Renal pelvis (tissue), 1 donor: ENCODE measurements at regions not wholly inside any gene's neighbourhood (a gene's known extent, or its start where the extent isn't known, plus 50 kb on each side); places are given as distances from the start of the nearest gene placed in this dataset.

Experiments used
- DNase-seq: peaks from one replicate; pipeline ENCODE4 v3.0.0-alpha.2; 2013

DNA sequence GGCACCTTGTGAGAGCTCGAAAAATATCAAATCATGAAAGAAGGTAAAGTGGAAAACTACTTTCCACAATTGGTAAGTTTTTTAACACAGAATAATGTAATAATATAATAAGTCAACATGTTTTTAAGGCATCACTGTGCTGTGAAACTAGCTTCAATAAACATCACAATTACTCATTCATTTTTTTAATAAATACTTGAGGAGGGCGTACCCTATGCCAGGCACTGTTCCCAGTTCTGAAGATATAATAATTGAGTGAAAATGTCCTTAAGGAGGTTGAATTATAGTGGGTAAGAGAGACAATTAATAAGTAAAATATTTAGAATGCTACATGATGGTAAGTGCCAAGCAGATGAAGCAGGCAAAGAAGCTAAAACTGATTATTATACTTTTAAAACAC is 381.4 kb downstream of the ELAVL2 start:
- no peak for DNase-seq

GRCh38 chr9:23447166-23447565 is 378.9 kb downstream of the ELAVL2 start:
- no peak for DNase-seq

GRCh38 chr9:23447944-23448343 is 378.1 kb downstream of the ELAVL2 start:
- DNase-seq, result no peak

DNA sequence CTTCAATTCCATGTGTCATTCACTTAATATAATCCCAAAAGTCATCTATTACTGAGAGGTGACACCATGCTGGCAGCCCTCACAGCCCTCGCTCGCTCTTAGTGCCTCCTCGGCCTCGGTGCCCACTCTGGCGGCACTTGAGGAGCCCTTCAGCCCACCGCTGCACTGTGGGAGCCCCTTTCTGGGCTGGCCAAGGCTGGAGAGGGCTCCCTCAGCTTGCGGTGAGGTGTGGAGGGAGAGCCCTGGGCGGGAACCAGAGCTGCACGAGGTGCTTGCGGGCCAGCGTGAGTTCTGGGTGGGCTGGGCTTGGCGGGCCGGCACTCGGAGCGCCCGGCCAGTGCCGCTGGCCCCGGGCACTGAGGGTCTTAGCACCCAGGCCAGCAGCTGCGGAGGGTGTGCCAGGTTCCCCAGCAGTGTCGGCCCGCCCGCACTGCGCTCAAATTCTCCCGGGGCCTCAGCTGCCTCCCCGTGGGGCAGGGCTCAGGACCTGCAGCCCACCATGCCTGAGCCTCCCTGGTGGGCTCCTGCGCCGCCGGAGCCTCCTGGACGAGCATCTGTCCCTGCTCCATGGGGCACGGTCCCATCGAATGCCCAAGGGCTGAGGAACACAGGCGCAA is 374.1 kb downstream of the ELAVL2 start:
- DNase-seq, result no peak

- DNase-seq, result no peak
These were observed 361.8 kb downstream of the ELAVL2 start for GRCh38 chr9:23464275-23464674.

DNA sequence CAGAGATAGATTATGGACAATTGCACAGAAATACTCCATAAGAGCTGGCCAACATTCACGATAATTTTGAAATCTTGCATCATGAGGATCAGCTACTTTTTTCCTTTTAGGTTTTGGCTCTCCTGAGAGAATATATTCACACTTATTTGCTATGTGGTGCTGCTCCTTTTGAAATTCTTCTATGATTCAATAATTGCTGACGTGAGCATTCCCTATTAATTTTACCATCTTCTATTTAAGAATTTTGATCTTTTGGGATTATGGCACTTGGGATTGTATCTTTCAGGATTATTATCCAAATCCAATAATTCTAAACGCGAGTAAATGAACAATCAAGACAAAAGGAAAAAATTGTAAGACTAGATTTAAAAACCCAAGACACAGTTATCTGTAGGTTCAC is 358.8 kb downstream of the ELAVL2 start:
- no peak for DNase-seq

GRCh38 chr9:23477908-23478307 is 348.1 kb downstream of the ELAVL2 start:
- DNase-seq, result no peak

DNA sequence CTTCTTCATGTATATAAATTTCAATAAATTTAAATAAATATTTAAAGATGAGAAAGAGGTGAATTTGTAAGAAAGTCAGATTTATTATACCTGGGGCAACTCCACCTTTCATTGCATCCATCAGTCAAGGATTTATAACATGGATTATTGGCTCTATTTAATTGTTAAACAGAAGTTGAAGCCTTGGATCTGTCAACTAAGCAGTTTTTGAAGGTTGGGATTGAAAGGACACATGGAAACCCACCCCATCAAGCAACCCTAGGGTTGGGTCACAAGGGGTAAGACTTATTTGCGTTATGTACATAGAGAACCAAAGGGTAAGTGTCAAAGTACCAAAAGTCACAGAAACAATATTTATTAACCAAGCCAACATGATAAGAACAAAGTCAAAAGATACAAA is 342.5 kb downstream of the ELAVL2 start:
- DNase-seq, result no peak

GRCh38 chr9:23492126-23493002 is 333.7 kb downstream of the ELAVL2 start:
- peak; percentile 37 for DNase-seq

DNA sequence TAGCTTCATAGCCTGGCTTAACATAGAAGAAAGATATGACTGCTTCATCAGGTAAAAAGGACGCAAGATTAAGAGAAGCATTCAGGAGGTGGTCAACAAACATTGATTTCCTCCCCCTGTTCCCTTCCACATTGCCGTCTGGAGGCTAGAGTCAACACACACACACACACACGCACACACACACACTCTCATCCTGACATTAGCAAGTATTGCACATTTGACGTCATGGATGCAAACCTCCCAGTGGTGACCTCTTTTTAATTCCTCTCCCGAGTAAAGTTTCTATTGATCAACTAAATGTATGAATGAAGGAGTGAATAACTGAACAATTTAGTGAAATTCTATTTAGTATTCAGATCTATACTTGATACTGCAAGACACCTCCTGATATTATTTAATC is 332.8 kb downstream of the ELAVL2 start:
- no peak for DNase-seq

DNA sequence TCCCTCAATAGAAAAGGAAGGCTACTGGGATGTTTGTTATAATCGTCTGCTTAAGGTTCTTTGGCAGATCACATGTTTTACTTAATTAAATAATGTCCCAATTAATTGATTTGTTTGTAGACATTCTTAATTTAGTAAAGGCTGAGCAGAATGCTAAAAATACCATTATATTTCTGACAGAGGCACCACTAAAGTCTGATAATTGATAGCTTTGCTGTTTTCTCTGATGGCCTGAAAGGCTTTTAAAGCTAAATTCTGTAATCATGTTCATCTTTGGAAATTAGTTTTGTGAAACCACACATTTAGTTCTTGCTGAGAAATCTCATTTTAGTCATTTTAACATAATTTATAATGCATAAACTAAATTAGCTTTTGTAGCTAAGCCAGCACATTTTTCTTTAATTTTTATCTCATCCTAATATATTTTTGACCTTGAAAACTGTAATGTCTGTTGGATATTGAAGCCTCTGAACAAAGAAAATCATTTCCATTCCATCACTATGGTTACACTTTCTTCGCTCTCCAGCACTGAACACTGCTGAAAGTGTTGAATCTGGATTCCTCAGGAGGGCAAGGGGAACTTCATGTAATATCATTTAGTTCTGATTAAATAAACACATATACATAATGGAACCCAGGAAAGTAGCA is 329.4 kb downstream of the ELAVL2 start:
- no peak for DNase-seq

GRCh38 chr9:23497137-23497504 is 328.9 kb downstream of the ELAVL2 start:
- DNase-seq, result no peak

DNA sequence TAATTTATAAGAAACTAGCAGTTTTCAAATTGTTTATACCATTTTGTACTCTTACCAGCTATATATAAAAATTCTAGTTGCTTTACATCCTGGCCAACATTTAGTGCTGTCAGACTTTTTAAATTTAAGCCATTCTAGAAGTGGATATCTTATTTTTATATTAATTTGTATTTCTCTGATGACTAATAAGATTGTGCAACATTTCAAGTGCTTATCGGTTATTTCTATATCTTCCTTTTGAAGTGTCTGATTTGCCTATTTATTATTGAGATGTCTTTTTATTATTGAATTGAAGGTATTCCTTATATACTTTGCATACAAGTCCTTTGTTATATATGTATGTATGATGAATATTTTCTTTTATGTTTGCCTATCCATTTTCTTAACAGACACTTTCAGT is 324.0 kb downstream of the ELAVL2 start:
- DNase-seq, result no peak

DNA sequence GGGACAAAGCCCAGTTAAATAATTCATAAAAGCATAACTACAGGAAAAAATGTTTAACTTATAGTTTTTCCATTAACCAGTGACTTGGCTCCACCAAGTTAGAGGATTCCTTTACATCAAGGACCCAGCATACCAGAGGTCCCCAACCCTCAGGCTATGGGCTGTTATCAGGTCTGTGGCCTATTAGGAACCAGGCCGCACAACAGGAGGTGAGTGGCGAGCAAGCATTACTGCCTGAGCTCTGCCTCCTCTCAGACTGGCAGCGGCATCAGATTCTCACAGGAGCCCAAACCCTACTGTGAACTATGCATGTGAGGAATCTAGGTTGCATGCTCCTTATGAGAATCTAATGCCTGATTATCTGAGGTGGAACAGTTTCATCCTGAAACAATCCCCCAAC is 303.1 kb downstream of the ELAVL2 start:
- DNase-seq, result no peak

DNA sequence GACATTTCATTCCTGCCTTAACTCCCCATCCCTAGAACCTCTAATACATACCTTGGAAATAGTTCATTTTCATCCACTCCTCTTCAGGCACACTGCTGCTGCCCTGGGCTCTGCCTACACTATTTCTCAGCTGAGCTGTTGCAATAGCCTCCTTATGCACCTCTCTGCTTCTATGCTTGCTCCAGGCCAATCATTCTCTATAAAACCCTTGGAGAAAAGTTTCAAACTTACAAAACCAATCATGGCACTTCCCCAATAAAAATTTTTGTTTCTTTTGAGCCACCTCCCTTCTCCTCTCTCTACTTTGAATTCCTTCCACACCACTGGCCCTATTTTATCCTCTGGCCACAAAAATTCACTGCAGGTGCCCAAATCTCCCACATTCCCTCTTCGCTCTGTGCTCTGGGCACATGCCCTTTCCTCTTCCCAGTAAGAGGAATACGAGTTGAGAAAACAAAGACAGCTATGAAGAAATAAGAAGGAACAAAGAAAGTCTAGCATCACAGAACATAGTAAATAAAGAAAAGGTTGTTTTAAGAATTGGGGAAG is 301.4 kb downstream of the ELAVL2 start:
- no peak for DNase-seq

GRCh38 chr9:23526806-23527205 is 299.2 kb downstream of the ELAVL2 start:
- no peak for DNase-seq

GRCh38 chr9:23532282-23532681 is 293.8 kb downstream of the ELAVL2 start:
- no peak for DNase-seq

- peak; percentile 17 for DNase-seq
These were observed 288.6 kb downstream of the ELAVL2 start for GRCh38 chr9:23537192-23538066.

DNA sequence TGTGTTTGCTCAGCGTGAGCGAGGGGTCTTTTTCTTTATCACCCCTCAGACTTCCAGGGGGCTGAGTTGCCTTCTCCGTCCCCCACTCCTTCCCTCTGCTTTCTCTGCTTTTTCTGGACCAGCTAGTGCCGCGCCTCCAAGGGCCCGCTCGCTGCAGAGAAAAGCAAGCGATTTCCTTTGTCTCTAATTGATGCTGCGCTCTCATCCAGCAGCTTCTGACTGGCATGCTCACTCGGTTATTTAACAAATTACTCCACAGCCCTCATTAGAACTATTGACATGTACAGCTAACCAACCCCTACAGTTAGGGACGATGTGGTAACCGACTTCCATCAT is 288.0 kb downstream of the ELAVL2 start:
- no peak for DNase-seq

DNA sequence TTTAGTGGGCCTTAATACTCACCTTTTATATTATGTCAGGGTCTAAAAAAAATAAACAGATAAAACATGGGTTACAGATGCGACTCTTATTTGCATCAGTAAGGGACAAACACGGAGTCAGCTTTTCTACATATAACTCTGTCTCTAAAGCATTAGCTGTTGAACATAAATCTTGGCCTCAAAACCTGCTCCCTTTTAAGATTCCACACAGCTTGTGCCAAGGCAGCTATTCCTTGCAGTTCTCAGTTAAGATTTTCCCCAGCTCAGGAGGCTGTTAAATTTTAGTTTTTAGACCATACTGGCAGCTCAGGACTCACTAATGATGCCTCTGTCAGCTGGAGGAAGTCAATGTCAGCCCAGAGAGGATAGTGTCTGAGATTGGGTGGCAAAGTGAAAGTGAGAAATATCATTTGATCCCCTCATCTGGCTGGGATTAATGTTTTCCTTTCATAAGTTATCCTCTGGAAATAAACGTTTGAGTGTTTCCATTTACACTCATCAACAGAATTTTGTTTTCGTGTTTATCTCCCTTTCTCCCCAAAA is 287.5 kb downstream of the ELAVL2 start:
- no peak for DNase-seq

DNA sequence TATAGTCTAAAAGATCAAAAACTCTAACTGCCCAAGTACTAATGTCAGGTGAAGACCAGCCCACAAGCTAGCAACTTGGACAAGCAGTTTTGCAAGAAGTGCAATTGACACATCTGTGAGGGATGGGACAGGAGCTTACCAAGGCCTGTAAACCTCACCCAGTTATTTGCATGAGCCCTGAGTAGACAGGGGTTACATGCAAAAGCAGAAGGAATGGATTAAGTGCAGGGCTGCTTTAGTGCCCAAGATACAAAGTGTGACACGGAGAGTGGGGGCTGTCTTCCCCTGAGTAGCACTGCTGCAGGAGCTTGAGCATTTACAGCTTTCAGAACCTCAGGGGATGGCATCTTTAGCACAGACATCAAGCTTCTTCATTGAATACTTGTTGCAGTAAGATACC is 286.7 kb downstream of the ELAVL2 start:
- no peak for DNase-seq

GRCh38 chr9:23541976-23542375 is 284.1 kb downstream of the ELAVL2 start:
- DNase-seq, result no peak
